Activated CD4-positive, alpha-beta T cell treated with anti-CD3 and anti-CD28 coated beads for 1 hour (primary cell): ENCODE measurements at regions not wholly inside any gene's neighbourhood (a gene's known extent, or its start where the extent isn't known, plus 50 kb on each side); places are given as distances from the start of the nearest gene placed in this dataset.
"Not testable (repeated sequence)": the region's sequence is repeated elsewhere in the genome, so short reads cannot be mapped to it uniquely, and the experiment has no call there.

Source experiments
- DNase-seq: peaks from one replicate; pipeline ENCODE4 v3.0.0-alpha.2; 2020

DNA sequence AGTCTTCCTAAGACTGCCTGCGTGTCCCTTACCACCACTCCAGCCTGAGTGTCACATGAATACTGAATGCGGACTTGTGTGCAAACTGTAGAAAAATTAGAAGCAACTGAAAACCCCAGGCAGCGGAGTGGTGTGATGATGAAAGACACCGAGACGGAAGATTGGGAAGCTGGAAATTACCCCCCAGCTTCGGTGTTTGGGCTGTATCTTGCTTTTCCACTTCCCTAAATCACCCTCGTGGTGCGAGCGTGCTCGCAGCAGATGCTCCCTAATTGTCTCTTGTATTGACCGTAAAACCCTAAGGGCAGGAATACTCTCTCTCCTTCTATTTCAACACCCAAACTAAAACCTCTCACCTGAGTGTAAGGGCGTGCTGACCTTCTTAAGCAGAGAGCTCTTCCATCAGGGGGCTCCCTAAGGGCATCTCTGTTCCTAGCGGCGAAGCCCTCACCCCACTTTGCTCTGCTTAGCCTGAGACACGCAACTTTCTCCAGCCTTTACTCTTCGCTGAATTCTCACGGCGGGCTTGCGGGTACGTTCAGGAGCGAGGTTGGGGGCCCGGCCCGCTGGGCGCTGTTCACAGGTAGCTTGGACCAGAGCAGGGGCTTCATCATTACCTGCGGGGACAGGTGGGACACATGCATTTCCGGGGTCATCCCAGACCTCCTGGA, 62.4 kb downstream of the CRYBB2 start:
- DNase-seq: no peak

- no peak for DNase-seq
These were observed 62.9 kb downstream of the CRYBB2 start for GRCh38 chr22:25282346-25282670.

DNA sequence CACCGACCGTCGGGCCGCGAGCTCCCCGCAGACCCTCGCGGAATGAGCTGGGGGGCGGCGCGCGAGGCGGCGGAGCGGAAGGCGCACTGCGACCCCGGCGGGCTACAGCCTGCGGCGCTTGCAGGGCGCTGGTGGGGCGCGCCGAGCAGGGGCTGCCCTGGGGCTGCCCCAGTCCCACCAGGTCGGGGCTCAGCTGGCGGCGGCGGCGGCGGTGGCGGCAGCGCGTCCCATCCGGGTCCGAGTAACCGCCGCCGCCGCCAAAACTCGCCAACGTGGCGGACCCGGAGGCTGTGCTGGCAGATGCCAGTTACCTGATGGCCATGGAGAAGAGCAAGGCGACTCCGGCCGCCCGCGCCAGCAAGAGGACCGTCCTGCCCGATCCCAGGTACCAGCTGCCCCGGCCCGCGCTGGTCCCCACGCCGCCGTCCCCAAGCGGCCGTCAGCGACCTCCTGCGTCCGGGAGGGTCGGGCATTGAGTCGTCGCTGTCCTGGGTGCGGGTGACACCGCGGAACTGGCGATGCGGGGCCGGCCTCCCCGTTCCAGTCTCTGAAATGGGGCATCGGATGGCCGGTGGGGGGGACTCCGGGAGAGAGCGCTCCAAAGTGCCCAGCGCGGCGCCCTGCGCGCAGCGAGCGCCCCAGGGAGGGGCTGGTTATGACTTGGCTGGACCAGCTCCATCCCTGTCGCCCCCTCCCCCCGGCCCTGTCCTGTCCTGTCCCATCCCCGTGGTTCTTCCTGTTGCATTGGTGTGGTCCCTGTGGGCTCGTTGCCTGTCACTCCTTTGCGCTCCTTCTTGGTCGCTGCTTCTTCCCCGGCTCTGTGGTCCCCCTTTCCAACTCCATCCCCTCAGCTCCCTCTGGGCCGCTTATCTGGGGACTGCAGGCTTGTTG, 63.5 kb downstream of the CRYBB2 start:
- no peak for DNase-seq

DNA sequence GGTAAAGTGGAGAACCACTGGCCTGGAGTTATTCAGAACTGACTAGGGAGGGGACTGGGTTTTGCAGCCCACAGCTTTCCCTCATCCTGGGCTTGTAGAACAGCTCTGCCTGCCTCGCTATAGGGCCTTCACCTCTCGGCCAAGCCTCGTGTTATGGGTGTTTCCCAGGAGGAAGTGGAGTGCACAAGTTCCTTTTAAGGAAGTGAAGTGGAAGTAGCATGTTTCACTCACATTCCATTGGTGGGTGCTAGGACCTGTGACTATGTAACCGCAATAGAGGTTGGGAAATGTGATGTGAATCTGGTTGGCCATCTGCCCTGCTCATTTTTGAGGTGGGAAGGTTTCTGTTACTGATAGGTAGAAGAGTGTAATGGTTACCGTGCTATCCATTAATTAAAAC, 69.0 kb downstream of the CRYBB2 start:
- DNase-seq: not testable (repeated sequence)

DNA sequence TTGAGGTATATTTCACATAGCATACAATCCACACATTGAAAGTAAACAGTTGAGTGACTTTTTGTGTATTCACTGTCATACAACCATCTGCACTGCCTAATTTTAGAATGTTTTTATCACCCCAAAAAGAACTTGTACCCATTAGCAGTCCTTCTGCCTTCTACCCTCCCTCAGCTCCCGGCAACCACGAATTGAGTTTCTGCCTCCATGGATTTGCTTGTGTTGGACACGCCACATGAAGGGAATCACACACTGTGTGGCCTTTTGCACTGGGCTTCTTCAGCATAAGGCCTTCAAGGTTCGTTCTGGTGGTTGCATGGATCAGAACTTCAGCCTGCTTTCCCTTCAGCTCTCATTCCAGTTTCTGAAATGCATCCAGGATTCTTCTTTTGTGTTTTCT, 82.5 kb downstream of the CRYBB2 start:
- not testable (repeated sequence) for DNase-seq

GRCh38 chr22:25309586-25309985, 90.1 kb downstream of the CRYBB2 start:
- not testable (repeated sequence) for DNase-seq

DNA sequence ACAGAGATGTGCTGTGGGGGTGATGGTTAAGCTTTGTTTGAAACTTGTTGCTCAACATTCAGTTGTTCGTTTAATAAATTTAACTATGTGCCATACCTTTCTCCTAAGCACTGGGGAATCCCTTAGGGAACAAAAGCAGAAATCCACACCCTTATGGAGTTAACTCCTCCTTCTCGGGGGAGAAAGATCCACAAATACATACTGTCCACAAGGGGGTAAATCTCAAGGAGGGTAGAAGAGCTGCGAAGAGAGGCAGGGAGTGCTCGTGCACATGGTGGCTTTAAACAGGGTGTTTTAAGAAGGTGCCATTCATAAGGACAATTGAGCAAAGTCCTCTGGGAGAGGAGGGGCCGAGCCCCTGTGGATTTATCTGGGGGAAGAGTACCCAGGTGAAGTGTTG, 92.5 kb downstream of the CRYBB2 start:
- DNase-seq: not testable (repeated sequence)

DNA sequence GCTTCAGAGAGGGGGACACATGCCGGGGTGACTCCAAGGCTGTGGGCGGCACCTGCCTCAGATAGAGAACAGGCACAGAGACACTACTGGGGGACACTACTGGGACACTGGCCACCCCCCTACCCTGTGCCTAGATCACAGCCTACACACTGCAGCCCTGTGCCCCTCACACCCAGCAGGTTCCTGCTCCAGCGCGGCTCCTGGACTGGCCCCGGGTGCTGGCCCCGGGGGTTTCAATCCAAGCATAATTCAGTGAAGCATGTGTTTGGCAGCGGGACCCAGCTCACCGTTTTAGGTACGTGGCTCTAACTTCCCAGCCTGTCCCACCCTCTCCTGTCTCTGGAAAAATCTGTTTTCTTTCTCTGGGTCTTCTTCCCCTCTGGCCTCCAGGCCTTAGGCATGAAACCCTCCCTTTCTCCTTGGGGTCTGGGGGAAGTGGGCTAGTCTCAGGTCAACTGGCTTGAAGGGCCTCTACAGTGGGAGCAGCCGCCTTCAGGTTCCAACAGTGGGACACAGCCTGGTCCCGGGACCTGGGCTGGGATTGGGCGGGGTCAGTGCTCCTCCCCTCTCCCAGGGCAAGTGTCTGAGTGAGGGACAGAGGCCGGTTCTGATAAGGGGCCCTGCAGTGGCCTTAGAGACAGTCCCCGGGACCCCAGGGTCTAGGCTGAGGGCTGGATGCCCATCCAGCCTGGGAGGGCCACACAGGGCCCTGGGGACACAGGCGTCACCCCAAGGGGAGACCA, 98.8 kb downstream of the CRYBB2 start:
- DNase-seq: no peak

DNA sequence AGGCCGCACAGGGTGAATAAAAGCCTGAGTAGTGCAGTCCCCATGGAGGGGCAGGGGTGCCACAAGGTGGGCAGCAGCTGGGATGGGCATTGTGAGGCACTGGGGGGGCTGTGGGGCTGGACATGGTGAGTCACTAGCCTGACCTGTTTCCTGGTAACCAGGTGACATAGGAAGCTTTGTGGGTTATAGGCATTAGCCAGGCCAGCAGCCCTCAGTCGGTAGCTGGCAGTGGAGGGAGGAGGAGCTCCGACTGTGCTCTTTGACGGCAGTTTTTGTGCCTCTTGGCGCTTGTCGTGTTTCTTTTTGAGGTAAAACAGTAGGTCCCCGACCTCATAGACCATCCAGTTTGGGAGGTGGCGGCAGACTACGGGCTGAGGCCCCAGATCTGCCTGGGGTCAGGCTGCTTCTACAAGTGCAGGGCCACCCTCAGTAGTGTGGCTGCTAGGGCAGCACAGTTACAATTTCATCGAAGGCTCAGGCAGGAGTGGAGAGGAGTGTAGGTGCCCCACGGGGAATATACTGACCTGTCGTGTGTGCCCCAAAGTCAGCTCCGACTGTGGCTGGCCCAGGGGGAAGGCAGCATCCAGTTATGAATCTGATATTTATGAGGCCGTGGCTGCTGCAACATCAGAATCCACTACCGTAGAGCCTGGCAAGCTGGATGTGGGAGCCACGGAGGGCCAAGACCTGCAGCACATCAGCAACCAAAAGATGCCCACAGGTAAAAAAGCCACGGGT, 107.7 kb downstream of the CRYBB2 start:
- DNase-seq: no peak

DNA sequence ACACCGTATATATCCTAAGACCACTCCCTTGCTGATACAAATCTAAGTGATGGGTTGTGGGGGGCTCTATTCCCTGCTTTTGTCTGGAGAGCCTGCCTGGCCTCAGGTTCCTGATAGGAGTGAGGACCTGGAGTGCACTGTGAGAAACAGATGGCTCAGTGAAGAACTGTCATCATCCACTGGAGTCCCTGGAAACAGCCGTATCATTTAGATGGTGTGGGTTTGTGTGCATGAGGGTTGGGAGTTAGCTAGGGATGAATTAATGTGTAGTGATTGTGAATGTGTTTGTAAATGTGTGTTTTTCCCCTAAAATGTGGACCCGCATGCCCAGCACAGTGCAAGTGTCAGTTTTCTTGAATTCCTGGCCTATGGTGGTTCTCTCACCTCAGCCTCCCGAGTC, 111.6 kb downstream of the CRYBB2 start:
- DNase-seq: no peak

GRCh38 chr22:25331911-25332310, 112.5 kb downstream of the CRYBB2 start:
- DNase-seq: not testable (repeated sequence)

DNA sequence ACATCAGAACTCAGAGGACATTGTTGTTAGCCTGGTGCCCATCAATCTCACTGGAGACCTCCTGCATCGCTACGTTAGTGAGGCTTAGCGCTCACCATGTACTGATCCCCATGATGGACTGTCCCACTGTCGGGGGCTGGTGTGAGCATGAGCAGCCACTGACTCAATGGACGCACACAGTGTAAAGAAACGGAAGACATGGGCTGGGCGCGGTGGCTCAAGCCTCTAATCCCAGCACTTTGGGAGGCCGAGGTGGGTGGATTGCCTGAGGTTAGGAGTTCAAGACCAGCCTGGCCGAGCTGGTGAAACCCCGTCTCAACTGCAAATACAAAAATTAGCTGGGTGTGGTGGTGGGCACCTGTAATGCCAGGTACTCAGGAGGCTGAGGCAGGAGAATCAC, 112.9 kb downstream of the CRYBB2 start:
- no peak for DNase-seq

- no peak for DNase-seq
These were observed 114.7 kb downstream of the CRYBB2 start for GRCh38 chr22:25334162-25334490.

DNA sequence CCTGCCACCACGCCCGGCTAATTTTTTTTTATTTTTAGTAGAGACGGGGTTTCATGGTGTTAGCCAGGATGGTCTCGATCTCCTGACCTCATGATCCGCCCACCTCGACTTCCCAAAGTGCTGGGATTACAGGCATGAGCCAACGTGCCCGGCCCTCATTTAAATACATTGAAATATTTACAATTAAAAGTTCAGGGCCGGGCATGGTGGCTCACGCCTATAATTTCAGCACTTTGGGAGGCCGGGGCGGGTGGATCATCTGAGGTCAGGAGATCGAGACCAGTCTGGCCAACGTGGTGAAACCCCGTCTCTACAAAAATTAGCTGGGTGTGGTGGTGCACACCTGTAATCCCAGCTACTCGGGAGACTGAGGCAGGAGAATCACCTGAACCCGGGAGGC, 115.2 kb downstream of the CRYBB2 start:
- DNase-seq: not testable (repeated sequence)

GRCh38 chr22:25335276-25335675, 115.8 kb downstream of the CRYBB2 start:
- DNase-seq: not testable (repeated sequence)

DNA sequence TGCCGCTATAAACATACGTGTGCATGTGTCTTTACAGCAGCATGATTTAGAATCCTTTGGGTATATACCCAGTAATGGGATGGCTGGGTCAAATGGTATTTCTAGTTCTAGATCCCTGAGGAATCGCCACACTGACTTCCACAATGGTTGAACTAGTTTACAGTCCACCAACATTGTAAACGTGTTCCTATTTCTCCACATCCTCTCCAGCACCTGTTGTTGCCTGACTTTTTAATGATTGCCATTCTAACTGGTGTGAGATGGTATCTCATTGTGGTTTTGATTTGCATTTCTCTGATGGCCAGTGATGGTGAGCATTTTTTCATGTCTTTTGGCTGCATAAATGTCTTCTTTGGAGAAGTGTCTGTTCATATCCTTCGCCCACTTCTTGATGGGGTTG, 121.1 kb downstream of the CRYBB2 start:
- not testable (repeated sequence) for DNase-seq

- DNase-seq: not testable (repeated sequence)
These were observed 124.9 kb downstream of the CRYBB2 start for GRCh38 chr22:25344366-25344765.

DNA sequence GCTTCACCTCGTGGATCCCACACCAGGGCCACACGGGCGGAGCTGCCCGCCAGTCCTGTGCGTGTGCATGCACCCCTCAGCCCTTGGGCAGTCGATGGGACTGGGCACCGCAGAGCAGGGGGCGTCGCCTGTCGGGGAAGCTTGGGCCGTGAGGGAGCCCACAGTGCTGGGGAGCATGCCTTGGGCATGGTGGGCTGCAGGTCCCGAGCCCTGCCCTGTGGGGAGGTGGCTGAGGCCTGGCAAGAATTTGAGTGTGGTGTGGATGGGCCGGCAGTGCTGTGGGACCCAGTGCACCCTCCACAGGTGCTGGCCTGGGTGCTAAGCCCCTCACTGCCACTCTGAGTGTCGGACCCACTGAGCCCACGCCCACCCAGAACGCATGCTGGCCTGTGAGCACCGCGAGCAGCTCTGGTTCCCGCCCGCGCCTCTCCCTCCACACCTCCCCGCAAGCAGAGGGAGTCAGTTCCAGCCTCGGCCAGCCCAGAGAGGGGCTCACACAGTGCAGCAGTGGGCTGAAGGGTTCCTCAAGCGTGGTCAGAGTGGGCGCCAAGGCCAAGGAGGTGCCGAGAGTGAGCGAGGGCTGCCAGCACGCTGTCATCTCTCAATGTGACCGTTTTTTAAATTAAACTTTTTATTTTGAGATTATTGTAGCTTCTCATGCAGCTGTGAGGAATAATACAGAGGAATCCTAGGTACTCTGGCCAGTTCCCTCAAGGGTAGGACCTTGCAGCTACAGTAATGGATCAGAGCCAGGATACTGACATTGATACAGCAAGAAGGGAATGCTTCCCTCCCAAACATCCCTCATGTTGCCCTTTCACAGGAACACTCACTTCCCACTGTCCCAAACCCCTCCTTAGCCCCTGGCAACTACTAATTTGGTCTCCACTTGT, 127.7 kb downstream of the CRYBB2 start:
- DNase-seq: no peak

DNA sequence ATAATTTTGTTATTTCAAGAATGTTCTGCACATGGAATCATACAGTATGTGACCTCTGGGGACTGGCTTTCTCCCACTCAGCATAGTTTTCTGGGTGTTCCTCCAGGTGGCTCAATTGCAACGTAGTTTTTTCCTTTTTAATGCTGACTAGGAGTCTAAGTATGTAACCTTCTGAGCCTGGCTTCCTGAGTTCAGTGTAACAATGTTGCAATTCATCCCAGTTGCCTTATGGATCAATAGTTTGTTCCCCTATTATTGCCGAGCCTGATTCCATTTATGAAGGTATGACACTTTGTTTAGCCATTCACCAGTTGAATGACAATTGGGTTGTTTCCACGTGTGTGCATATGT, 128.3 kb downstream of the CRYBB2 start:
- no peak for DNase-seq

- DNase-seq: no peak
These were observed 129.0 kb downstream of the CRYBB2 start for GRCh38 chr22:25348391-25348790.

- DNase-seq: not testable (repeated sequence)
These were observed 129.6 kb downstream of the CRYBB2 start for GRCh38 chr22:25348996-25349395.

- DNase-seq: no peak
These were observed 131.1 kb downstream of the CRYBB2 start for GRCh38 chr22:25350551-25350971.
